22Rv1 (cell line): ENCODE measurements at regions not wholly inside any gene's neighbourhood (a gene's known extent, or its start where the extent isn't known, plus 50 kb on each side); places are given as distances from the start of the nearest gene placed in this dataset.

Experiments used
- H3K27ac ChIP-seq: fragments of 450-650 bp; 2 replicates; pipeline ENCODE4 v1.5.1; 2017
- CTCF ChIP-seq: fragments of 450-650 bp; IDR thresholded peaks from 2 replicates; pipeline ENCODE4 v1.5.1; 2017; ENCODE audit warnings: mild to moderate bottlenecking
- ZFX ChIP-seq: fragments of 450-650 bp; IDR thresholded peaks from 2 replicates; pipeline ENCODE4 v1.6.1; 2017; ENCODE audit warnings: antibody characterized with exemption, borderline replicate concordance

- TF ChIP-seq ZFX = no peak
- no peak overlapping the region for H3K27ac ChIP-seq
Observed at GRCh38 chr4:128587382-128587781, 222.1 kb upstream of the JADE1 start.

GRCh38 chr4:128583753-128584712, 225.5 kb upstream of the JADE1 start:
- no peak for TF ChIP-seq ZFX
- no peak for TF ChIP-seq CTCF
- H3K27ac ChIP-seq = no peak overlapping the region

GRCh38 chr4:128582427-128582870, 227.1 kb upstream of the JADE1 start:
- TF ChIP-seq ZFX (no peak), CTCF (no peak)
- H3K27ac ChIP-seq = no peak overlapping the region

- H3K27ac ChIP-seq = no peak overlapping the region
- TF ChIP-seq ZFX = no peak
- no peak for TF ChIP-seq CTCF
Observed at GRCh38 chr4:128579154-128579853, 230.2 kb upstream of the JADE1 start.

GRCh38 chr4:128574706-128575105, 234.8 kb upstream of the JADE1 start:
- TF ChIP-seq ZFX (no peak), CTCF (peak; percentile 82)
- peak overlapping the region; percentile 68 for H3K27ac ChIP-seq

- peak overlapping the region; percentile 68 for H3K27ac ChIP-seq
- no peak for TF ChIP-seq ZFX
- TF ChIP-seq CTCF = no peak
Observed at GRCh38 chr4:128573781-128574508, 235.6 kb upstream of the JADE1 start.

- peak overlapping the region; percentile 68 for H3K27ac ChIP-seq
- TF ChIP-seq ZFX = no peak
- TF ChIP-seq CTCF = no peak
Observed at GRCh38 chr4:128572778-128573241, 236.7 kb upstream of the JADE1 start.
